ENCODE measurements at regions not wholly inside any gene's neighbourhood (a gene's known extent, or its start where the extent isn't known, plus 50 kb on each side); places are given as distances from the start of the nearest gene placed in this dataset.
"Not testable (repeated sequence)": the region's sequence is repeated elsewhere in the genome, so short reads cannot be mapped to it uniquely, and the experiment has no call there.

DNA sequence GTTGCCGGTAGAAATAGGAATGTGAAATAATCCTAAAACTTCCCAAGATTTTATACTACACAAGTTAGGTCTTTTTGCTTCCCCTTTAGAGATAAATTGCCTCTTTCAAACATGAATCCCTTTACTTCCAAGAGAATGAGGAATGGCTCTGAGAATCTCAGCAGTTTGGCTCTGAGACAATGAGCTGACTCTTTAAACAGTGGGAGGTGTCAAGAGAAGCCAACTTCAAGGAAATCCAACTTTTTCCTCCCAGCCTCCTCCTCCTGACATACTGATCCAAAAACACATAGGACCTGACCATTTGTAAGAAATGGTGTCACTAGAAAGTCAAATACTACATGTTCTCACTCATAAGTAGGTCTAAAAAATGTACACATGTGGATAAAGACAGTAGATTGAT is 154.2 kb downstream of the ALDH8A1 start:
- Mint-ChIP-seq H3K4me1 (no peaks in the 10 kb centered on the region), H3K4me3 (no peak overlapping the region), H3K27me3 (no peaks in the 10 kb centered on the region), H3K36me3 (peaks cover 3% of the 10 kb centered on the region), H3K27ac (no peak overlapping the region), H3K9me3 (peaks cover 0 to 20% (median 9%) of the 10 kb centered on the region in 7 donors)
- Histone ChIP-seq H3K4me1 (ENCODE audit: control insufficient read depth, insufficient read depth, low read length, poor library complexity, severe bottlenecking) (no peaks in the 10 kb centered on the region), H3K27ac (ENCODE audit: insufficient read depth, low read length, poor library complexity, severe bottlenecking) (no peak overlapping the region), H3K27me3 (ENCODE audit: control insufficient read depth, insufficient read depth, low read length) (peaks cover 2% of the 10 kb centered on the region), H3K36me3 (ENCODE audit: control insufficient read depth, insufficient read depth, low read length) (no peaks in the 10 kb centered on the region), H3K4me3 (ENCODE audit: low read depth, low read length) (no peak overlapping the region), H3K9me3 (ENCODE audit: control insufficient read depth in 2 of 2, low read length in 2 of 2) (peaks cover 8 to 14% of the 10 kb centered on the region in 2 experiments)
- no peak for DNase-seq
- ATAC-seq (ENCODE audit: low read depth in 2 of 2), result no peak

DNA sequence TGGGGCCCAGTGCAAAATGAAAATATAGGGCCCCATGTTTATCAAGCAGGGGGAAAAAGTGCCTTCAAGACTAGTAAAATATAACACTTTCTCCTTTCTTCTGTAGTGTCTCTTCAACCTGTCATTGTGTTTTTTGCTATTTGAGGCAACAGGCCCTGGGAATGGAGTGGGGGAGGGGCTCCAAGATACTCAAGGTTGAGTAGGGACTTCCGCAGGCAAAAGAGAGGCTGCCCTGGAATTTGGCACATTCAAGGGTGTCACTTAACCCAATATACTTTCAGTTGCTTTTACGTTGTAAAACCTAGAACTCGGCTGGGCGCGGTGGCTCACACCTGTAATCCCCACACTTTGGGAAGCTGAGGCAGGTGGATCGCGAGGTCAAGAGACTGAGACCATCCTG is 154.9 kb downstream of the ALDH8A1 start:
- peaks cover 8 to 14% of the 10 kb centered on the region in 2 experiments for H3K9me3 ChIP-seq (ENCODE audit: control insufficient read depth in 2 of 2, low read length in 2 of 2)
- H3K27ac Mint-ChIP-seq, result no peak overlapping the region
- peaks cover 7% of the 10 kb centered on the region for H3K36me3 Mint-ChIP-seq
- DNase-seq (no peak), ATAC-seq (ENCODE audit: low read depth in 2 of 2) (no peak)
- no peaks in the 10 kb centered on the region for H3K4me1 ChIP-seq (ENCODE audit: control insufficient read depth, insufficient read depth, low read length, poor library complexity, severe bottlenecking)
- no peaks in the 10 kb centered on the region for H3K27me3 Mint-ChIP-seq
- no peaks in the 10 kb centered on the region for H3K27me3 ChIP-seq (ENCODE audit: control insufficient read depth, insufficient read depth, low read length)
- H3K4me3 Mint-ChIP-seq, result no peak overlapping the region
- no peak overlapping the region for H3K27ac ChIP-seq (ENCODE audit: insufficient read depth, low read length, poor library complexity, severe bottlenecking)
- peaks cover 3 to 26% (median 9%) of the 10 kb centered on the region in 7 donors for H3K9me3 Mint-ChIP-seq
- H3K4me1 Mint-ChIP-seq, result no peaks in the 10 kb centered on the region
- no peak overlapping the region for H3K4me3 ChIP-seq (ENCODE audit: low read depth, low read length)
- H3K36me3 ChIP-seq (ENCODE audit: control insufficient read depth, insufficient read depth, low read length), result no peaks in the 10 kb centered on the region

DNA sequence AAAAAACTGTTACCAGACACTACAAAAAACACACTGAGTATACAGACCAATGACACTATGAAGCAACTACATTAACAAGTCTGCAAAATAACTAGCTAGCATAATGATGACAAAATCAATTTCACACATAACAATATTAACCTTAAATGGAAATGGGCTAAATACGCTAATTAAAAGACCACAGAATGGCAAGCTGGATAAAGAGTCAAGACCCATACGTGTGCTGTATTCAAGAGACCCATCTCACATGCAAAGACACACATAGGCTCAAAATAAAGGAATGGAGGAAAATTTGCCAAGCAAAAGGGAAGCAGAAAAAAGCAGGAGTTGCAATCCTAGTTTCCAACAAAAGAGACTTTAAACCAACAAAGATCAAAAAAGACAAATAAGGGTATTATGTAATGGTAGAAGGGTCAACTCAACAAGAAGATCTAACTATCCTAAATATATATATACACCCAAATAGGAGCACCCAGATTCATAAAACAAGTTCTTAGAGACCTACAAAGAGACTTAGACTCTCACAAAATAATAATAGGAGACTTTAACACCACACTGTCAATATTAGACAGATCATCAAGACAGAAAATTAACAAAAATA is 158.6 kb downstream of the ALDH8A1 start:
- H3K4me3 ChIP-seq (ENCODE audit: low read depth, low read length); ATAC-seq (ENCODE audit: low read depth in 2 of 2); H3K27me3 ChIP-seq (ENCODE audit: control insufficient read depth, insufficient read depth, low read length); H3K4me1 ChIP-seq (ENCODE audit: control insufficient read depth, insufficient read depth, low read length, poor library complexity, severe bottlenecking); H3K4me1 Mint-ChIP-seq; DNase-seq; H3K27ac Mint-ChIP-seq; H3K27ac ChIP-seq (ENCODE audit: insufficient read depth, low read length, poor library complexity, severe bottlenecking); H3K27me3 Mint-ChIP-seq; H3K36me3 Mint-ChIP-seq; H3K36me3 ChIP-seq (ENCODE audit: control insufficient read depth, insufficient read depth, low read length); H3K4me3 Mint-ChIP-seq: not testable (repeated sequence)
- peaks cover 3 to 26% (median 9%) of the 10 kb centered on the region in 7 donors for H3K9me3 Mint-ChIP-seq
- peaks cover 8 to 14% of the 10 kb centered on the region in 2 experiments for H3K9me3 ChIP-seq (ENCODE audit: control insufficient read depth in 2 of 2, low read length in 2 of 2)

DNA sequence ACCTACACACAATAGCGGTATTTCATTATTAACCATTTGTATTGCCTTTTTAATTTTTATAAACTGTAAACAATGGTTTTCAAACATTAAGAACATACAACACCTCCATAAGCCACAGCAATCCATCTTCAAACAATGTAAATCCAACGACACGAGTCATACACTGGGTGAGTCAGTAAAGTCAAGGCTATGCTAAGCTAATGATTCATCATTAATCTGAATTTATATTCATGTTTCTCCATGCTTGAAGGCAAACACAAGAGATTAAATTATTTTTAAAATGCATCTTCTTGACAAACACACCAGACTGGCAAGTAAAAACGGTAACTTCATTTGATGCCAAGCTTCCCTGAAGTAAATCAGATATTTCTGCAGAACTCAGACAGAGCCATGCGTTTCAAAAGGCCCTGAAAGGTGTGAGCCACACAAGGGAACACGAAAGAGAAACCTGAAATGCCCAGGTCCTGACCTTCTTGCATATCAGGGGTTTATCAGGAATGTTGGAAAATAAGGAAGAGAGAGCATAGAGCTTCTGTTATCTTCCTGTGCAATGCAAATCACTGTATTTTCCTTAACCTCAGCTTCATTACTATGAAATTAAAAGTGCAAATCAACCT is 162.5 kb downstream of the ALDH8A1 start:
- Histone ChIP-seq H3K36me3 (ENCODE audit: control insufficient read depth, insufficient read depth, low read length) (no peaks in the 10 kb centered on the region), H3K27me3 (ENCODE audit: control insufficient read depth, insufficient read depth, low read length) (peaks cover 4% of the 10 kb centered on the region), H3K4me3 (ENCODE audit: low read depth, low read length) (no peak overlapping the region), H3K9me3 (ENCODE audit: control insufficient read depth in 2 of 2, low read length in 2 of 2) (peaks cover 8 to 14% of the 10 kb centered on the region in 2 experiments), H3K27ac (ENCODE audit: insufficient read depth, low read length, poor library complexity, severe bottlenecking) (no peak overlapping the region), H3K4me1 (ENCODE audit: control insufficient read depth, insufficient read depth, low read length, poor library complexity, severe bottlenecking) (no peaks in the 10 kb centered on the region)
- Mint-ChIP-seq H3K4me1 (peaks cover 0 to 5% (median 0%) of the 10 kb centered on the region in 4 donors), H3K27ac (no peak overlapping the region), H3K9me3 (peaks cover 3 to 19% (median 7%) of the 10 kb centered on the region in 7 donors), H3K4me3 (no peak overlapping the region), H3K36me3 (peaks cover 7% of the 10 kb centered on the region), H3K27me3 (peaks cover 8% of the 10 kb centered on the region)
- ATAC-seq (ENCODE audit: low read depth in 2 of 2), result no peak
- no peak for DNase-seq

DNA sequence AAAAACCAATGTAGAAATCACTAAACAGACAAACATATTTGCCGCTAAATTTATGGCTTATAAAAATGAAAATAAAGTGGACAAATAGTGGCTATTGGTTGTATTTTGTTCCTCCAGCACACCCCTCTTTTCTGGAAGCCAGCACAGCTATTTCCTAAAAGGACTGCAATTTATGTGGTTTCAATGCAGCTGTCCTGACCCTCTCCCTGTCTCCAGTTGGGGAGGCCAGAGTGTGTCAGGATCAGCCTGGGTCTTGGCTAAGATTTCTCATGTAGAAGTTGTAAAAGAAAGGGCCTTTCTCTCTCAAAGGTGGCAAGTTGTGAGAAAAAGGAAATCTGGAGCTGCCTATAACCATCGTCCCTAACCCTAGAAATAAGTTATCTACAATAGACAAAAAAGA is 165.6 kb downstream of the ALDH8A1 start:
- no peak overlapping the region for H3K4me3 Mint-ChIP-seq
- no peak for ATAC-seq (ENCODE audit: low read depth in 2 of 2)
- peaks cover 0 to 5% (median 0%) of the 10 kb centered on the region in 4 donors for H3K4me1 Mint-ChIP-seq
- Histone ChIP-seq H3K4me1 (ENCODE audit: control insufficient read depth, insufficient read depth, low read length, poor library complexity, severe bottlenecking) (no peaks in the 10 kb centered on the region), H3K27me3 (ENCODE audit: control insufficient read depth, insufficient read depth, low read length) (peaks cover 7% of the 10 kb centered on the region), H3K9me3 (ENCODE audit: control insufficient read depth in 2 of 2, low read length in 2 of 2) (no peaks in the 10 kb centered on the region), H3K36me3 (ENCODE audit: control insufficient read depth, insufficient read depth, low read length) (no peaks in the 10 kb centered on the region), H3K4me3 (ENCODE audit: low read depth, low read length) (no peak overlapping the region), H3K27ac (ENCODE audit: insufficient read depth, low read length, poor library complexity, severe bottlenecking) (no peak overlapping the region)
- peaks cover 0 to 7% (median 3%) of the 10 kb centered on the region in 7 donors for H3K9me3 Mint-ChIP-seq
- H3K36me3 Mint-ChIP-seq, result peaks cover 5% of the 10 kb centered on the region
- no peak for DNase-seq
- H3K27me3 Mint-ChIP-seq, result peaks cover 8% of the 10 kb centered on the region
- no peak overlapping the region for H3K27ac Mint-ChIP-seq

DNA sequence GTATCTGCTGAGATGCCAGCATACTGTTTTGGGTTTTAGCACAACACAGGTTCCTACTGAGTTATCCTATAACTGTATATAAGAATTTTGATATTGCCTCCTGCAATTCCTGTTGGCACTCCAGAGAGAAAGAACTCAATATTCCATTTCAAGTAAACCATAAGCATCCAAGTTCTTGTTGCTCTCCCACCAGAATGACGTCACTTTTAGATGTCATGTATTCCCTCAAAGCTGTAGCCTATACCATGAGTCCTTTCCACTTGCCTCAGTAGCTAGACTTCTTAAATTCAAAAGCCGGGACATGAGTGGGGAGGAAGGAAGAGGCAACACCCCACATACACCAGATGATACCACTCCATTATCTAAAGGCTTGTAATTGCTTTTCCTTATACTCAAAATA is 171.5 kb downstream of the ALDH8A1 start:
- Mint-ChIP-seq H3K4me3 (no peak overlapping the region), H3K4me1 (no peaks in the 10 kb centered on the region), H3K27ac (no peak overlapping the region), H3K27me3 (peaks cover 12% of the 10 kb centered on the region), H3K36me3 (peaks cover 8% of the 10 kb centered on the region), H3K9me3 (peaks cover 2 to 22% (median 4%) of the 10 kb centered on the region in 7 donors)
- Histone ChIP-seq H3K27ac (ENCODE audit: insufficient read depth, low read length, poor library complexity, severe bottlenecking) (no peak overlapping the region), H3K4me3 (ENCODE audit: low read depth, low read length) (no peak overlapping the region), H3K36me3 (ENCODE audit: control insufficient read depth, insufficient read depth, low read length) (no peaks in the 10 kb centered on the region), H3K9me3 (ENCODE audit: control insufficient read depth in 2 of 2, low read length in 2 of 2) (no peaks in the 10 kb centered on the region), H3K27me3 (ENCODE audit: control insufficient read depth, insufficient read depth, low read length) (peaks cover 3% of the 10 kb centered on the region), H3K4me1 (ENCODE audit: control insufficient read depth, insufficient read depth, low read length, poor library complexity, severe bottlenecking) (no peaks in the 10 kb centered on the region)
- ATAC-seq (ENCODE audit: low read depth in 2 of 2), result no peak
- DNase-seq, result no peak

DNA sequence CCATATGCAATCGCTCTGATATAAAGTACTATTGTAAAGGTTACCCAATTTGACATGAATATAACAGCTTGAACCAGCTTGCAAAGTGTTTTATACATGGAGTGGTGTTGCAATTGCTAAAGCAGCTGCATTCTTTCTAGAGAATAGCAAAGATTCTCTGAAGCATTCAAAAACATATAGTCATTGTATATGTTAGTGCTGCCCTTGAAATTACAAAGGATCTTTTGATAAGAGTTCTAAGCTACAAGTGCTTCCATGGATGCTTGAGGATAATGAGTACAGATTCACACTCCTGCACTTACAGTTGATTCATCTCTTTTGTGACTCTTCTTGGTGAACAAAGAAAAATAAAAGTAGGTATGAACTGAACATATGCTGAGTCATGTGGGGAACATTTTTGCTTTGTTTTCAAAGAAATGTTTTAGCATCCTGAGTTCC is 175.7 kb downstream of the ALDH8A1 start:
- Histone ChIP-seq H3K9me3 (ENCODE audit: control insufficient read depth in 2 of 2, low read length in 2 of 2) (no peaks in the 10 kb centered on the region), H3K36me3 (ENCODE audit: control insufficient read depth, insufficient read depth, low read length) (no peaks in the 10 kb centered on the region), H3K4me3 (ENCODE audit: low read depth, low read length) (no peak overlapping the region), H3K27me3 (ENCODE audit: control insufficient read depth, insufficient read depth, low read length) (peaks cover 4% of the 10 kb centered on the region), H3K27ac (ENCODE audit: insufficient read depth, low read length, poor library complexity, severe bottlenecking) (no peak overlapping the region), H3K4me1 (ENCODE audit: control insufficient read depth, insufficient read depth, low read length, poor library complexity, severe bottlenecking) (no peaks in the 10 kb centered on the region)
- ATAC-seq (ENCODE audit: low read depth in 2 of 2), result no peak
- no peak for DNase-seq
- Mint-ChIP-seq H3K4me3 (no peak overlapping the region), H3K4me1 (no peaks in the 10 kb centered on the region), H3K27ac (no peak overlapping the region), H3K27me3 (peaks cover 33% of the 10 kb centered on the region), H3K9me3 (peaks cover 1 to 14% (median 3%) of the 10 kb centered on the region in 7 donors), H3K36me3 (peaks cover 2% of the 10 kb centered on the region)

All from CD4-positive, CD25-positive, alpha-beta regulatory T cell (primary cell).